H1 (cell line): ENCODE measurements at regions not wholly inside any gene's neighbourhood (a gene's known extent, or its start where the extent isn't known, plus 50 kb on each side); places are given as distances from the start of the nearest gene placed in this dataset.

Experiments
- CTCF ChIA-PET: fragments of 300-600 bp; sonication (Branson Sonifier 250); formaldehyde crosslinking; loops from one replicate; lab custom pipeline; 2021; ENCODE audit not compliant: partially characterized antibody; lab: Charles Lee
- POLR2A ChIA-PET: fragments of 300-600 bp; sonication (Branson Sonifier 250); formaldehyde crosslinking; loops from one replicate; lab custom pipeline; 2021; ENCODE audit warnings: inconsistent platforms; ENCODE audit not compliant: partially characterized antibody; lab: Charles Lee
- DNase-seq, 2 experiments: peaks; one replicate each; pipeline versions ENCODE4 v3.0.0 to v3.0.0-alpha.2; 2010 to 2022; ENCODE audit warnings: low spot score in 2 of 2, low read depth in 1 of 2, mixed read lengths in 1 of 2
- FAIRE-seq: peaks from 2 replicates; lab custom pipeline; 2011; peaks lifted over from hg19 to GRCh38; lab: Jason Lieb, UNC
- H2AFZ ChIP-seq: 2 replicates; pipeline ENCODE4 v1.8.1; 2012; ENCODE audit warnings: low read length, inconsistent platforms
- H2AK5ac ChIP-seq: 2 replicates; pipeline ENCODE4 v1.6.1; 2013; ENCODE audit warnings: low read depth, low read length
- H2BK120ac ChIP-seq: replicated peaks from 2 replicates; pipeline ENCODE3; 2013; ENCODE audit warnings: low read depth, low read length, inconsistent platforms
- H2BK12ac ChIP-seq: 2 replicates; pipeline ENCODE4 v1.6.1; 2013; ENCODE audit warnings: low read depth, low read length
- H2BK15ac ChIP-seq: 2 replicates; pipeline ENCODE4 v1.6.1; 2013; ENCODE audit warnings: low read length
- H2BK20ac ChIP-seq: 2 replicates; pipeline ENCODE4 v1.6.1; 2013; ENCODE audit warnings: low read length
- H2BK5ac ChIP-seq: 2 replicates; pipeline ENCODE4 v1.6.1; 2013; ENCODE audit warnings: low read depth, low read length
- H3K14ac ChIP-seq: 2 replicates; pipeline ENCODE4 v1.6.1; 2013; ENCODE audit warnings: inconsistent platforms; ENCODE audit not compliant: insufficient read length
- H3K18ac ChIP-seq: 2 replicates; pipeline ENCODE4 v1.6.1; 2013; ENCODE audit warnings: low read length; ENCODE audit errors: extremely low read depth
- H3K23ac ChIP-seq: 2 replicates; pipeline ENCODE4 v1.6.1; 2013; ENCODE audit warnings: inconsistent platforms; ENCODE audit not compliant: insufficient read length
- H3K23me2 ChIP-seq: 2 replicates; pipeline ENCODE4 v1.6.1; 2013; ENCODE audit warnings: low read depth, low read length
- H3K27ac ChIP-seq: 2 replicates; pipeline ENCODE4 v1.6.1; 2011; ENCODE audit warnings: low read depth, low read length, inconsistent platforms
- H3K27me3 ChIP-seq, 4 experiments: replicated peaks in 1 of 4; 1 replicate in 1 of 4; 2 replicates in 3 of 4; pipeline versions ENCODE4 v1.6.1 to v1.8.1; 2011 to 2013; ENCODE audit warnings: low read length in 3 of 4, mild to moderate bottlenecking in 3 of 4, inconsistent platforms in 2 of 4, mixed read lengths in 2 of 4, moderate library complexity in 1 of 4; ENCODE audit not compliant: control insufficient read depth in 3 of 4, insufficient read depth in 3 of 4; ENCODE audit errors: extremely low read depth in 1 of 4
- H3K36me3 ChIP-seq, 4 experiments: 2 replicates each; pipeline versions ENCODE4 v1.6.1 to v1.8.1; 2011 to 2013; ENCODE audit warnings: mild to moderate bottlenecking in 4 of 4, low read length in 3 of 4, moderate library complexity in 2 of 4, control low read depth in 1 of 4, inconsistent platforms in 1 of 4; ENCODE audit not compliant: insufficient read depth in 4 of 4, control insufficient read depth in 2 of 4
- H3K4ac ChIP-seq: replicated peaks from 2 replicates; pipeline ENCODE3; 2013; ENCODE audit warnings: low read length, low read depth, mixed read lengths, inconsistent platforms; ENCODE audit not compliant: insufficient read length
- H3K4me1 ChIP-seq, 4 experiments: replicated peaks in 1 of 4; 1 replicate in 1 of 4; 2 replicates in 3 of 4; pipeline versions ENCODE4 v1.6.1 to v1.8.1; 2011 to 2013; ENCODE audit warnings: low read length in 3 of 4, inconsistent platforms in 2 of 4, mixed read lengths in 1 of 4; ENCODE audit not compliant: insufficient read depth in 4 of 4, control insufficient read depth in 3 of 4
- H3K4me2 ChIP-seq, 2 experiments: 2 replicates each; pipeline versions ENCODE4 v1.6.1 to v1.8.1; 2011 to 2013; ENCODE audit warnings: low read depth in 2 of 2, low read length in 2 of 2, control low read depth in 1 of 2, inconsistent platforms in 1 of 2, mild to moderate bottlenecking in 1 of 2; ENCODE audit not compliant: insufficient read depth in 1 of 2
- H3K4me3 ChIP-seq, 4 experiments: fragments of 200-600, 300-600 bp in 1 of 4; sonication (generic), shearing (Covaris generic), sonication (Bioruptor Twin) in 1 of 4; 2 replicates each; pipeline versions ENCODE4 v1.5.1 to v1.8.1; 2011 to 2016; ENCODE audit warnings: low read length in 4 of 4, low read depth in 3 of 4, control low read depth in 2 of 4, inconsistent platforms in 2 of 4, mild to moderate bottlenecking in 2 of 4, mixed read lengths in 1 of 4, moderate library complexity in 1 of 4; ENCODE audit not compliant: insufficient read depth in 2 of 4; ENCODE audit errors: extremely low read depth in 1 of 4
- H3K56ac ChIP-seq: replicated peaks from 2 replicates; pipeline ENCODE3; 2013; ENCODE audit warnings: low read depth, mild to moderate bottlenecking, mixed read lengths, low read length, inconsistent platforms; ENCODE audit not compliant: insufficient read length
- H3K79me1 ChIP-seq: 2 replicates; pipeline ENCODE4 v1.6.1; 2013; ENCODE audit warnings: low read depth, low read length, control low read depth
- H3K79me2 ChIP-seq, 2 experiments: 2 replicates each; pipeline versions ENCODE4 v1.6.1 to v1.8.1; 2012 to 2013; ENCODE audit warnings: low read length in 2 of 2, mild to moderate bottlenecking in 2 of 2, inconsistent platforms in 1 of 2; ENCODE audit not compliant: insufficient read depth in 2 of 2, control insufficient read depth in 1 of 2
- H3K9ac ChIP-seq, 4 experiments: replicated peaks in 1 of 4; 1 replicate in 1 of 4; 2 replicates in 3 of 4; pipeline versions ENCODE4 v1.6.1 to v1.8.1; 2011 to 2013; ENCODE audit warnings: low read depth in 3 of 4, low read length in 3 of 4, control low read depth in 2 of 4, mild to moderate bottlenecking in 2 of 4, moderate library complexity in 2 of 4, inconsistent platforms in 1 of 4; ENCODE audit errors: extremely low read depth in 1 of 4
- H3K9me3 ChIP-seq, 2 experiments: 2 replicates each; pipeline versions ENCODE4 v1.6.1 to v1.8.1; 2012 to 2013; ENCODE audit warnings: mild to moderate bottlenecking in 2 of 2, moderate library complexity in 2 of 2, control low read depth in 1 of 2, inconsistent platforms in 1 of 2, low read depth in 1 of 2, low read length in 1 of 2, mixed read lengths in 1 of 2; ENCODE audit not compliant: insufficient read depth in 2 of 2
- H4K20me1 ChIP-seq, 2 experiments: replicated peaks in 1 of 2; 2 replicates each; pipeline versions ENCODE3 to v1.8.1; 2011 to 2013; ENCODE audit warnings: inconsistent platforms in 2 of 2, low read length in 2 of 2, mild to moderate bottlenecking in 1 of 2; ENCODE audit not compliant: insufficient read depth in 2 of 2, control insufficient read depth in 1 of 2
- H4K5ac ChIP-seq: 2 replicates; pipeline ENCODE4 v1.6.1; 2013; ENCODE audit warnings: low read length, low read depth, mixed read lengths, inconsistent platforms; ENCODE audit not compliant: insufficient read length
- H4K8ac ChIP-seq: 2 replicates; pipeline ENCODE4 v1.8.0; 2013; ENCODE audit warnings: mild to moderate bottlenecking, moderate library complexity, low read length, inconsistent platforms; ENCODE audit not compliant: insufficient read depth; ENCODE audit errors: extremely low read depth
- H4K91ac ChIP-seq: replicated peaks from 2 replicates; pipeline ENCODE3; 2013; ENCODE audit warnings: low read length, mixed read lengths, inconsistent platforms; ENCODE audit not compliant: insufficient read length
- BRCA1 ChIP-seq: IDR thresholded peaks from 2 replicates; pipeline ENCODE4 v1.6.1; 2012; ENCODE audit warnings: low read depth, low read length, improper control_type of control experiment
- CTBP2 ChIP-seq: IDR thresholded peaks from 2 replicates; pipeline ENCODE4 v1.7.0; 2011; ENCODE audit warnings: borderline replicate concordance, mild to moderate bottlenecking, moderate library complexity, mixed read lengths, low read length; ENCODE audit not compliant: insufficient read depth, insufficient read length
- FOSL1 ChIP-seq: IDR thresholded peaks from 2 replicates; pipeline ENCODE4 v1.6.1; 2011; ENCODE audit warnings: mild to moderate bottlenecking, low read depth, low read length, moderate library complexity; ENCODE audit not compliant: insufficient read depth
- JUN ChIP-seq: IDR thresholded peaks from 2 replicates; pipeline ENCODE4 v1.6.1; 2011; ENCODE audit warnings: low read depth, mild to moderate bottlenecking, improper control_type of control experiment, low read length
- KDM1A ChIP-seq: fragments of 200-600, 300-600 bp; sonication (generic); IDR thresholded peaks from 2 replicates; pipeline ENCODE4 v1.7.1; 2016; ENCODE audit warnings: mild to moderate bottlenecking, low read length, borderline replicate concordance
- KDM4A ChIP-seq: IDR thresholded peaks from one replicate; pipeline ENCODE4 v1.7.1; 2012; ENCODE audit warnings: low read depth, mild to moderate bottlenecking, moderate library complexity, low read length, inconsistent platforms; ENCODE audit not compliant: severe bottlenecking
- MAFK ChIP-seq: IDR thresholded peaks from 2 replicates; pipeline ENCODE4 v1.6.1; 2012; ENCODE audit warnings: low read depth, mild to moderate bottlenecking, improper control_type of control experiment, low read length
- NANOG ChIP-seq: IDR thresholded peaks from 2 replicates; pipeline ENCODE4 v1.6.1; 2011; ENCODE audit warnings: low read length, low read depth, mild to moderate bottlenecking, inconsistent platforms; ENCODE audit not compliant: insufficient read depth, poor library complexity, severe bottlenecking
- NRF1 ChIP-seq: IDR thresholded peaks from 2 replicates; pipeline ENCODE4 v1.6.1; 2011; ENCODE audit warnings: mild to moderate bottlenecking, low read depth, low read length, improper control_type of control experiment
- POLR2A ChIP-seq, 2 experiments: IDR thresholded peaks; 1 replicate in 1 of 2; 2 replicates in 1 of 2; pipeline ENCODE4 v1.6.1; 2011; ENCODE audit warnings: low read depth in 2 of 2, low read length in 2 of 2, mild to moderate bottlenecking in 2 of 2; ENCODE audit errors: control extremely low read depth in 1 of 2
- RAD21 ChIP-seq, 2 experiments: IDR thresholded peaks in 1 of 2; conservative IDR thresholded peaks in 1 of 2; 2 replicates each; pipeline ENCODE4 v1.6.1; 2011; ENCODE audit warnings: low read depth in 2 of 2, low read length in 2 of 2, improper control_type of control experiment in 1 of 2, inconsistent platforms in 1 of 2, mild to moderate bottlenecking in 1 of 2, moderate library complexity in 1 of 2
- SP2 ChIP-seq: IDR thresholded peaks from 2 replicates; pipeline ENCODE4 v1.6.1; 2012; ENCODE audit warnings: mild to moderate bottlenecking, low read length, inconsistent platforms
- YY1 ChIP-seq: IDR thresholded peaks from 2 replicates; pipeline ENCODE4 v1.6.1; 2011; ENCODE audit warnings: low read depth, mild to moderate bottlenecking, low read length
- ZNF274 ChIP-seq: IDR thresholded peaks from 2 replicates; pipeline ENCODE4 v1.7.0; 2012; ENCODE audit warnings: low read length, borderline replicate concordance; ENCODE audit errors: extremely low read depth
- TF ChIP-seq, protein P1 (sequence below): IDR thresholded peaks from 2 replicates; pipeline ENCODE4 v1.6.1; 2011; ENCODE audit warnings: low read length, improper control_type of control experiment

DNA sequence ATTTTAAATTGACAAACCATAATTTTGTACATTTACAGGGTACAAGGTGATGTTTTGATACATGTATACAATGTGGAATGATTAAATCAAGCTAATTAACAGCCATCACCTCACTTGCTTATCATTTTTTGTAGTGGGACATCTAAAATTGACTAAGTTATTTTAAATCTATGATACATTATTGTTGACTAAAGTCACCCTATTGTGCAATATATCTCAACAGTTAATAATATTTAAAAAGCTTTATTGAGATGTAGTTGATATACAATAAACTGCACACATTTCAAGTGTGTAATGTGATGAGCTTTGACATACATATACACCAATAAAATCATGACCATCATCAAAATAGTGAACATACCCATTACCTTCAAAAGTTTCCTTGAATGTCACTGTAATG lies 242.5 kb upstream of the PLXNA2 start:
- FAIRE-seq (no peak), DNase-seq (no peak)
- Histone ChIP-seq H3K4ac (no peak overlapping the region), H3K79me1 (no peaks in the 10 kb centered on the region), H2BK120ac (no peak overlapping the region), H2BK20ac (no peak overlapping the region), H3K4me1 (no peaks in the 10 kb centered on the region), H3K18ac (no peak overlapping the region), H3K4me3 (no peak overlapping the region), H3K9me3 (no peaks in the 10 kb centered on the region), H3K4me2 (no peak overlapping the region), H3K56ac (no peak overlapping the region), H3K79me2 (no peaks in the 10 kb centered on the region), H3K23ac (no peak overlapping the region), H3K9ac (no peak overlapping the region), H3K36me3 (no peaks in the 10 kb centered on the region), H4K8ac (no peak overlapping the region), H4K91ac (no peak overlapping the region), H3K14ac (no peak overlapping the region), H2AFZ (no peak overlapping the region), H2BK5ac (no peak overlapping the region), H4K5ac (no peak overlapping the region), H2BK12ac (no peak overlapping the region), H2BK15ac (no peak overlapping the region), H2AK5ac (no peak overlapping the region), H3K27me3 (no peaks in the 10 kb centered on the region), H3K23me2 (no peaks in the 10 kb centered on the region), H3K27ac (no peak overlapping the region), H4K20me1 (no peaks in the 10 kb centered on the region)
- CTCF ChIA-PET = interaction anchor here (1.1 to 2.2 kb wide), 2 partner anchors 10 kb away, joined by 4 to 10 read pairs; no protein-coding TSS in a partner anchor
- POLR2A ChIA-PET = no interaction called here
- no peak for TF ChIP-seq RAD21 (IDR thresholded peaks at IDR 0.05 in 1 of 2, conservative IDR thresholded peaks at IDR 0.05 in 1 of 2; ENCODE audit: low read depth in 2 of 2, low read length in 2 of 2)
- TF ChIP-seq NRF1 = no peak
- no peak for TF ChIP-seq POLR2A (IDR thresholded peaks at IDR 0.05; ENCODE audit: control extremely low read depth in 1 of 2, low read depth in 2 of 2, low read length in 2 of 2)
- TF ChIP-seq MAFK = no peak
- no peak for TF ChIP-seq SP2
- no peak for TF ChIP-seq NANOG
- TF ChIP-seq YY1 = no peak
- no peak for TF ChIP-seq BRCA1
- TF ChIP-seq JUN = no peak
- TF ChIP-seq KDM1A = no peak
- TF ChIP-seq KDM4A = no peak
- TF ChIP-seq FOSL1 = no peak
- TF ChIP-seq CTBP2 = no peak
- TF ChIP-seq, protein P1, sequence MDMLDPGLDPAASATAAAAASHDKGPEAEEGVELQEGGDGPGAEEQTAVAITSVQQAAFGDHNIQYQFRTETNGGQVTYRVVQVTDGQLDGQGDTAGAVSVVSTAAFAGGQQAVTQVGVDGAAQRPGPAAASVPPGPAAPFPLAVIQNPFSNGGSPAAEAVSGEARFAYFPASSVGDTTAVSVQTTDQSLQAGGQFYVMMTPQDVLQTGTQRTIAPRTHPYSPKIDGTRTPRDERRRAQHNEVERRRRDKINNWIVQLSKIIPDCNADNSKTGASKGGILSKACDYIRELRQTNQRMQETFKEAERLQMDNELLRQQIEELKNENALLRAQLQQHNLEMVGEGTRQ = no peak
- TF ChIP-seq ZNF274 = no peak
